Esophagus muscularis mucosa (tissue), 4 donors: ENCODE measurements at regions not wholly inside any gene's neighbourhood (a gene's known extent, or its start where the extent isn't known, plus 50 kb on each side); places are given as distances from the start of the nearest gene placed in this dataset.

ENCODE experiments used
- DNase-seq: peaks from one replicate; pipeline ENCODE4 v3.0.0-alpha.2; 2017; ENCODE audit errors: extremely low spot score
- H3K27ac ChIP-seq, 4 donors: fragments of 200-600 bp; sonication (generic); replicated peaks in 1 of 4; 1 replicate in 3 of 4; 2 replicates in 1 of 4; pipeline ENCODE4 v1.5.1; 2016 to 2019; ENCODE audit warnings: mild to moderate bottlenecking in 1 of 4
- H3K27me3 ChIP-seq, 4 donors: fragments of 200-600 bp; sonication (generic); one replicate each; pipeline versions ENCODE4 v1.5.1 to v1.6.0; 2016 to 2019
- H3K36me3 ChIP-seq, 4 donors: fragments of 200-600 bp; sonication (generic); one replicate each; pipeline ENCODE4 v1.5.1; 2016 to 2019
- H3K4me1 ChIP-seq, 4 donors: fragments of 200-600 bp; sonication (generic); one replicate each; pipeline ENCODE4 v1.5.1; 2016 to 2019
- H3K4me3 ChIP-seq, 4 donors: fragments of 200-600 bp; sonication (generic); 1 replicate in 2 of 4; 2 replicates in 2 of 4; pipeline ENCODE4 v1.5.1; 2016 to 2019; ENCODE audit warnings: mild to moderate bottlenecking in 4 of 4, moderate library complexity in 1 of 4
- H3K9me3 ChIP-seq, 4 donors: fragments of 200-600 bp; sonication (generic); 1 replicate in 3 of 4; 2 replicates in 1 of 4; pipeline ENCODE4 v1.5.1; 2016 to 2019
- EP300 ChIP-seq: sonication (generic); formaldehyde crosslinking; IDR thresholded peaks from one replicate; pipeline ENCODE4 v1.6.1; 2017; ENCODE audit warnings: antibody characterized with exemption
- POLR2A ChIP-seq: fragments of 450-650 bp; IDR thresholded peaks from one replicate; pipeline ENCODE4 v1.6.1; 2017; ENCODE audit warnings: antibody characterized with exemption, moderate library complexity, mild to moderate bottlenecking, low read depth
- POLR2AphosphoS5 ChIP-seq, 2 donors: sonication (generic); formaldehyde crosslinking; IDR thresholded peaks; one replicate each; pipeline ENCODE4 v1.6.1; 2017; ENCODE audit warnings: antibody characterized with exemption in 2 of 2
- WGBS: methylation state at CpG from one replicate; pipeline ENCODE4 v1.1.5; 2018; 5-methylcytosine and 5-hydroxymethylcytosine counted together
- intact Hi-C: fragments of 100-400 bp; cut with DNase I; formaldehyde crosslinking; loops from one replicate; pipeline ENCODE4 v1.15.1; 2023
- TF ChIP-seq, protein P1 (sequence below), 3 experiments: fragments of 200-600 bp in 2 of 3; fragments of 450-650 bp in 1 of 3; sonication (generic) in 2 of 3; IDR thresholded peaks; one replicate each; pipeline ENCODE4 v1.5.1; 2017 to 2019; ENCODE audit warnings: antibody characterized with exemption in 3 of 3, mild to moderate bottlenecking in 2 of 3, moderate library complexity in 1 of 3

DNA sequence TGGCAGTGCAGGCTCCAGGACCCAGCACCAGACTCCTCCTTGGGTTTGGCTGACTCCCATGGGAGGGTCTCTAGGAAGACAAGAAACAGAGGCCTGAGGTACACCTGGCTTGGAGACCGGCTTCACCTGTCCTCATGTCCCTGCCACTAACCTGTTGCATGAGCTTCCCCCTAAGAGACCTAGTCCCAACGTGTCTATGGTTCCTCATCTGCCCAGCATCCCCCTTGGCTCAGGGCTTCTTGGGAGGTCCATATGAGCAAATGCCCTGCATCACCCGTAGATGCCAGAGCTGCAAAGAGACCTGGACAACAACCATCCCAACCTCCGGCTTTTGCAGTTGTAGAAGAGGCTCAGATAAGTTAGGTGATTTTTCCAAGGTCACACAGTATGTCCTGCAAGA lies 123.5 kb downstream of the BUD13 start:
- no peaks in the 10 kb centered on the region for H3K36me3 ChIP-seq
- no peak overlapping the region for H3K4me3 ChIP-seq
- no peaks in the 10 kb centered on the region for H3K27me3 ChIP-seq
- intact Hi-C loops: no loop called here
- peak; percentile 80 for DNase-seq
- H3K9me3 ChIP-seq: peaks cover 0 to 15% (median 5%) of the 10 kb centered on the region in 4 donors
- H3K27ac ChIP-seq: no peak overlapping the region
- TF ChIP-seq EP300 (no peak), POLR2AphosphoS5 (IDR thresholded peaks at IDR 0.05) (no peak), POLR2A (no peak)
- TF ChIP-seq, protein P1, sequence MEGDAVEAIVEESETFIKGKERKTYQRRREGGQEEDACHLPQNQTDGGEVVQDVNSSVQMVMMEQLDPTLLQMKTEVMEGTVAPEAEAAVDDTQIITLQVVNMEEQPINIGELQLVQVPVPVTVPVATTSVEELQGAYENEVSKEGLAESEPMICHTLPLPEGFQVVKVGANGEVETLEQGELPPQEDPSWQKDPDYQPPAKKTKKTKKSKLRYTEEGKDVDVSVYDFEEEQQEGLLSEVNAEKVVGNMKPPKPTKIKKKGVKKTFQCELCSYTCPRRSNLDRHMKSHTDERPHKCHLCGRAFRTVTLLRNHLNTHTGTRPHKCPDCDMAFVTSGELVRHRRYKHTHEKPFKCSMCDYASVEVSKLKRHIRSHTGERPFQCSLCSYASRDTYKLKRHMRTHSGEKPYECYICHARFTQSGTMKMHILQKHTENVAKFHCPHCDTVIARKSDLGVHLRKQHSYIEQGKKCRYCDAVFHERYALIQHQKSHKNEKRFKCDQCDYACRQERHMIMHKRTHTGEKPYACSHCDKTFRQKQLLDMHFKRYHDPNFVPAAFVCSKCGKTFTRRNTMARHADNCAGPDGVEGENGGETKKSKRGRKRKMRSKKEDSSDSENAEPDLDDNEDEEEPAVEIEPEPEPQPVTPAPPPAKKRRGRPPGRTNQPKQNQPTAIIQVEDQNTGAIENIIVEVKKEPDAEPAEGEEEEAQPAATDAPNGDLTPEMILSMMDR (IDR thresholded peaks at IDR 0.05): no peak
- H3K4me1 ChIP-seq: no peaks in the 10 kb centered on the region
- 94% methylated on average over 2 of the region's 4 CpGs for WGBS

DNA sequence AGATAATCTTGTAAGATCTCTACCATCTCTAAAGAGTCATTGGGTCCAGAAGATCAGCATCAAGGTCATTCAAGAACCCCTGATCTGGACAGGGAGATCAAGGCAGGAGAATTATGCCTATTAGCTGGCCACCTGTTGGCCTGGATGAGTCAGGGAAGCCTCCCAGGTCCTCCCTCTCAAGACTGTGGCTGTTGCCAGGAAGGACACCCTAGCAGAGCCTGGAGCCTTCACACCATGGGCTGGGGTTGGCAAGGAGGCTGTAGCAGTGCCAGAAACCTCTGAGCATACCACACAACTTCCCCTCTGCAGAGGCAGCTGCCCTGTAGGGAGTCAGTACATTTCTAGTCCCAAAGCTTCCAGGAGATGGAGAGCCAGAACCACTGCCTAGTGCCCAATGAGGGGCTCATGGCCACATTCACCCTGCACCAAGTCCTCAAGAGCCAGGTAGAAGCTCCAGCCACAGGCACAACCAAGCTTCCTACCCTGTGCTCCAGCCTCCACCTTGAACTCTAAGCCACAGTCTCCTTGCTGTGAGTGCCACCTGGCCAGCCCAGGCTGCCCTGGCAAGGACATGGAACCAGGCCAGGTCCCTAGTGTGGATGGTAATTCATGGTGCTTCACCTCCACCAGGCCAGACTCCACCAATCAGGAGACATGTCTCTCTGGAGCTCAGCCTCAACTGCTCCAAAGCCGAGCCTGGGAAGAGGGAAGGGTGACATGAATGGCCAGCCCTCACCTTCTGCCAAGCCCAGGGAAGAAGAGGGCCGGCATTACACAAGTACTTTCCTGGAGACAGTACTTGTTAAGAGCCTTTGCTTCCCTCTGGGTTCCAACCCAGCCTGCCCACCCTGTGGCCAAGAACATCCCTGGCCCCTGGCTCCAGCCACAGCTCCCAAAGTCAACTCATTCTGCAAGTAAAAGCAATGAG lies 124.3 kb downstream of the BUD13 start:
- H3K27me3 ChIP-seq: peaks cover 0 to 3% (median 0%) of the 10 kb centered on the region in 4 donors
- H3K9me3 ChIP-seq: peaks cover 0 to 15% (median 5%) of the 10 kb centered on the region in 4 donors
- H3K36me3 ChIP-seq: no peaks in the 10 kb centered on the region
- TF ChIP-seq, protein P1 (IDR thresholded peaks at IDR 0.05): no peak
- TF ChIP-seq EP300: no peak
- TF ChIP-seq POLR2AphosphoS5 (IDR thresholded peaks at IDR 0.05): no peak
- no peak for TF ChIP-seq POLR2A
- DNase-seq: peak; percentile 86
- no peak overlapping the region for H3K4me3 ChIP-seq
- 100% methylated on average over 1 of the region's 2 CpGs for WGBS
- no peaks in the 10 kb centered on the region for H3K4me1 ChIP-seq
- intact Hi-C loops: no loop called here
- no peak overlapping the region for H3K27ac ChIP-seq

DNA sequence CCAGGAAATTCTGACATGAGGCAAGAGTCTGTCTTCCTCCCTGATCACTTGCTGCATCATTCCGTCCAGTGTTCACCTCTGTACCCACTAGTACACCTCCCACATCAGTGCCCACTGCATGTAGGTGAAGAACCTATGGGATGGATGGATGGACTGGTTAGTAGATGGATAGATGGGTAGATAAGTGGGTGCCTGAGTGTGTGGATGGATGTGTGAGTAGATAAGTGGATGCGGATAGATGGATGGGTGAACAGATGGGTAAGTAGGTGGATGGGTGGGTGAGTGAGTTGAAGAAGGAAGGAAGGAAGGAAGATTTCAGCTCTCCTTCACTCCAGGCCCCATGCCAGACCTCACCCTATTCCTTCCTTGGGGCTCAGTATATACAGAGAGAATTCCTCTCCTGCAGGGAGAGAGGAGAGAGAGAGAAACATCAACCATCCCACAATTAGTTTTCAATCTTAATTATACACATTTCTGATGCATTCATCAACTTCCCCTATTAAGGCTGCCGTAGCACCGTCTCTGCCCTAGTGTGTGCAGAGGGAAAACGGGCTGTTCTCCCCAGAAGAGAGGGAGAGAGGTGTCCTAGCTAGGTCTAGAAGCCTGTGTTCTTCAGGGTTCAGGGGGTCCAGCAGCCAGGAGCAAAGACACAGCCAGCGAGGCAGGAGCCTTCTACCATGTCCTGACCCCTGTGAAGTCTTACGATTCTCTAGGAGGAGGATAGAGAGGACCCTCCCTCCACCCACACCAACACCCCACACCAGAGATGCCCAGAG lies 125.3 kb downstream of the BUD13 start:
- Histone ChIP-seq H3K4me3 (no peak overlapping the region), H3K27me3 (peaks cover 0 to 5% (median 0%) of the 10 kb centered on the region in 4 donors), H3K27ac (no peak overlapping the region), H3K36me3 (no peaks in the 10 kb centered on the region), H3K9me3 (peaks cover 0 to 15% (median 5%) of the 10 kb centered on the region in 4 donors), H3K4me1 (no peaks in the 10 kb centered on the region)
- TF ChIP-seq, protein P1 (IDR thresholded peaks at IDR 0.05): no peak
- TF ChIP-seq EP300: no peak
- TF ChIP-seq POLR2A: no peak
- TF ChIP-seq POLR2AphosphoS5 (IDR thresholded peaks at IDR 0.05): no peak
- intact Hi-C loops: no loop called here
- DNase-seq: peak; percentile 87
- WGBS: 88% methylated on average over 7 of the region's 7 CpGs

DNA sequence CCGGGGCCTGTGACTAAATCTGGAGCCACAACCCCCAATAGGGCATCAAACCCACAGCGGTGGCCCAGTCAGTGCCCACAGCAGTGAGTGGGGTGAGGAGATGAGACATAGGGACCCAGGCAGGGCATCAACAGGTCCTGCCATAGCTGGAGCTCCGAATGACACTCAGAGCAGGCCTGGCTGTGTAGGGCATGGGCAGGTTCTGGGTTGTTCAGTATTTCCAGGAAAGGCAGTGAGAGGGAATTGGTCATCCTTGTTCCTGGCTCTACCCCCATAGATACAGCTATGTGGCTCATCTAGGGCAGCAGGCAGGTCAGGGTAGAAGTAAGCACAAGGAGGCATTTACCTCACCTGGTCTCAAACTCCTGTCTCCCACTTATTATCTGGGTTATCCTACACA lies 126.6 kb downstream of the BUD13 start:
- no peak overlapping the region for H3K4me3 ChIP-seq
- peaks cover 0 to 17% (median 0%) of the 10 kb centered on the region in 4 donors for H3K27me3 ChIP-seq
- H3K9me3 ChIP-seq: peaks cover 0 to 15% (median 5%) of the 10 kb centered on the region in 4 donors
- no peaks in the 10 kb centered on the region for H3K4me1 ChIP-seq
- intact Hi-C loops: no loop called here
- no peaks in the 10 kb centered on the region for H3K36me3 ChIP-seq
- 93% methylated on average over 3 of the region's 3 CpGs for WGBS
- H3K27ac ChIP-seq: no peak overlapping the region
- TF ChIP-seq, protein P1 (IDR thresholded peaks at IDR 0.05): no peak
- TF ChIP-seq POLR2A (no peak), POLR2AphosphoS5 (IDR thresholded peaks at IDR 0.05) (no peak), EP300 (no peak)
- peak; percentile 90 for DNase-seq
